HG02852 (cell line): ENCODE measurements at regions not wholly inside any gene's neighbourhood (a gene's known extent, or its start where the extent isn't known, plus 50 kb on each side); places are given as distances from the start of the nearest gene placed in this dataset.
"Not testable (repeated sequence)": the region's sequence is repeated elsewhere in the genome, so short reads cannot be mapped to it uniquely, and the experiment has no call there.

Experiments
- ATAC-seq: cut with Tn5 transposase; IDR thresholded peaks from one replicate; pipeline ENCODE4 v1.9.1; 2021; ENCODE audit warnings: mild to moderate bottlenecking, moderate library complexity; ENCODE audit not compliant: unreplicated experiment

DNA sequence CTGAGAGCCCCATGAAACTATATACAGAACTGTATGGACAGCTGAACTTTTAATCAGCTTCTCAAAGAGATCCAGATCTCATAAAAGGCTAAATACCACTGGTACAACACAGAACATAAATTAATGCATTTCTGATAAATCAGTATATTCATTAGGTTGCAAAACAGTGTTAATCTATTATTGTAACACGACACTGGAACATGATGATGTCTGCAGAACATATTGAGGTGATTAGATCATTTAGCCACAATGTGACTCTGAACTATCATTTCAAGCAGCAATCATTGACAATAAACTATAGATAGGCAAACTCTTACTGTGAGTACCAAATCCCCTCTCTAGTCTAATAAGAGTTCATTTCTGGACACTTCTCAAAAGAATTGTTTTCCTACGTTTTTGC, 50.3 kb downstream of the GASK1B start:
- ATAC-seq: no peak

DNA sequence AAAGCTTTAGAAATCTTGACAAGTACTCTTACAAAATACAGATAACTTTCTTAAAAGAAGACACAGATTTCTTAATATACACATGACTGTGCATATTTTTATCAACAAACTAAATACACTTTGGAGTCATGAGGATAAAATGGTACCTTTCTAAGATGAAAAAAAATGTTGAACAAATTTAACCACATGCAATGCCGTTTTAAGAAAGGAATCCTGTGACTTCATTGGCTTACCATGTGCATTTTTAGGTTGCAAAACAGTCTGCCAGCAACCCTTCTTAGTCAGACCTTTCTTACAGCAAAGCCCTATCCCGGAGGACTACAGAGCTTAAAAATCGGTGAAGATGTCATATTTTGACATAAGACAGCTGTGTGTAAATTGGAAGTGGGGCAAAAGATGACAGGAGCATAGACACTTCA, 51.7 kb downstream of the GASK1B start:
- ATAC-seq: no peak

DNA sequence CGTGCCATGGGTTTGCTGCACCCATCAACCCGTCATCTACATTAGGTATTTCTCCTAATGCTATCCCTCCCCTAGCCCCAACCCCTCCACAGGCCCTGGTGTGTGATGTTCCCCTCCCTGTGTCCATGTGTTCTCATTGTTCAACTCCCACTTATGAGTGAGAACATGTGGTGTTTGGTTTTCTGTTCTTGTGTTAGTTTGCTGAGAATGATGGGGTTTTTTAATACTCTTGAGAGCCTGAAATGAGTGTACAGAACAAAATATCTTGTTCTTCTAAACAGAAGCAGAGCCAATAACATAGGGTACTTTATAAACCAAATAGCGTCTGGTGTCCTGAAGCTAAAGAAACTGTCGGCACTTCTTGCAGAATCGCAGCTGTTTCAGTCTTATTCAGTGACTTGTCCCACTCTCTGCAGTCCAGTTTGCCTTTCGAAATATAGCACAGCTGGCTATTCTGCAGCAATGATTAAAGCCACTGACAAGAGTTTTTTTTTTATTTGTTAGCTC, 52.1 kb downstream of the GASK1B start:
- ATAC-seq: not testable (repeated sequence)

DNA sequence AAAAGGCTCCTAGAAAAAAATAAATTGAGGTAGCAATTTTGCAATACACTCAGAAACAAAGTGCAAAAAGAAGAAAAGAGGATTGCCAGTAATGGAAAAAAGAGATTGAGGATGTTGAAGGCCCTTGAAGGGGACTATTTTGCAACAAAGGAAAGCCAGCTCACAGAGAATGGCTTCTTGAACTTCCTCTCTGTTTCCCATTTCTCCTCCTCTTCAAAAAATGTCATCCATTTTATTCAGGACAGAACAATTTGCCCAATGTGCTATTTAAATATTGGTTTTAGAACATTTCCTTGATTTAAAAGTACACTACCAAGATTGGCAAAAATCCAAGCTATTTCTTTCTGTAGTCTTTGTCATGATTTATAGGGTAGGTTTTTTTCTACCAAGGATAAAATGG, 60.2 kb downstream of the GASK1B start:
- no peak for ATAC-seq

DNA sequence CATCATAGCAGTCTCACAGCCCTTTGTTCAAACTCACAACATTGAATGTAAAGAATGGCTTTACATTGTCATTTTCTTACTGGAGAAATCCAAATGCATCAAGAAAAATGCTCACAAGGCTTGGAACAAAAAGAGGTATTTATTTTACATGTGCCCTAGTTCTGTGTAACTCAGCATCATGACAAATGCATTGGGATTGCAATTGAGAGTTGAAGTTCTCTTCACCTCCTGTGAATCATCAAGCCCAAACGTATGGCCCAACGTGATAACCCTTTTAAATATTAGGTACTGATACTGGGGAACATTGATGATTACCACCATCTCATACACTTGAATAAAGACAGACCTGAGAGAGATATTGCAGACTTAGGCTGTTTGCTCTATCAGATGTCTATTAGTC, 61.6 kb downstream of the GASK1B start:
- no peak for ATAC-seq

DNA sequence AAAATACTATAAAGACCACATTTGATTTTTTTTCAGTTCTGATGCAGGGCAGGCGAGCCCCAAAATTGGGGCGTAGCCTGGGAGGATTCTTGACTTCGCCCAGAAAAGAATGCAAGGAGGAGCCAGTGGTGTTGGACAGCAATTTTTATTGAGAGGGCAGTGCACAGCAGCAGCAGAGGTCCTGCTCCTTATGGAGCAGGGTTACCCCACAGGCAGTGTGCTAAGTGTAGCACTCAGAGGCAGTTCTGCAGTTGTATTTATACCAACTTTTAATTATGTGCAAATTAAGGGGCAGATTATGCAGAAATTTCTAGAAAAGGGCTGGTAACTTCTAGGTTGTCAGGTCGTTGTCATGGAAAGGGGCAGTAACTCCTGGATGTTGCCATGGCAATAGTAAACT, 69.9 kb downstream of the GASK1B start:
- no peak for ATAC-seq

DNA sequence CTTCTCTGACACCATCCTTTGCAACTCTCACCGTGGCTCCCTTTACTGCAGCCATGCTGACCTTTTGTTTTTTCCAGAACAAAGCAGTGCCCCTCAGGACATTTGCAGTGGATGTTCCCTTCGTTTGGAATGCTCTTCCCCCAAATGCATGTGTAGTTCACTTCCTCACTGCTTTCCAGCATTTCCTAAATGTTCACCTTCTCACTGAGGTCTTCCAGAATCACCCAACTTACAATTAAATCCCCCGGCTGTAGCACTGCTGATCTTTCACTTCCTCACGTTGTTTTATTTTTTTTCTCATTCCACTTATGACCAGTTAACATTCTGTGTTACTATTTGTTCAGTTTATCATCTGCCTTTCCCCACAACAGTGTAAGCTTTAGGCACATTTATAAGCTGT, 73.1 kb downstream of the GASK1B start:
- ATAC-seq: no peak

DNA sequence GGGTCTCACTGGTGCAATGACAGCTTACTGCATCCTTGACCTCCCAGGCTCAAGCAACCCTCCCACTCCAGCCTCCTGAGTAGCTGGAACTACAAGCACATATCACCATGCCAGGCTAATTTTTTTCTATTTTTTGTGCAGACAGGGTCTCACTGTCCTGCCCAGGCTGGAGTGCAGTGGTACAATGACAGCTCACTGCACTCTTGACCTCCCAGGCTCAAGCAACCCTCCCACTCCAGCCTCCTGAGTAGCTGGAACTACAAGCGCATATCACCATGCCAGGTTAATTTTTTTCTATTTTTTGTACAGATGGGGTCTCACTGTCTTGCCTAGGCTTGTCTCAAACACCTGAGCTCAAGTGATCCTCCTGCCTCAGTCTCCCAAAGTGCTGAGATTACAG, 74.0 kb downstream of the GASK1B start:
- ATAC-seq: no peak

DNA sequence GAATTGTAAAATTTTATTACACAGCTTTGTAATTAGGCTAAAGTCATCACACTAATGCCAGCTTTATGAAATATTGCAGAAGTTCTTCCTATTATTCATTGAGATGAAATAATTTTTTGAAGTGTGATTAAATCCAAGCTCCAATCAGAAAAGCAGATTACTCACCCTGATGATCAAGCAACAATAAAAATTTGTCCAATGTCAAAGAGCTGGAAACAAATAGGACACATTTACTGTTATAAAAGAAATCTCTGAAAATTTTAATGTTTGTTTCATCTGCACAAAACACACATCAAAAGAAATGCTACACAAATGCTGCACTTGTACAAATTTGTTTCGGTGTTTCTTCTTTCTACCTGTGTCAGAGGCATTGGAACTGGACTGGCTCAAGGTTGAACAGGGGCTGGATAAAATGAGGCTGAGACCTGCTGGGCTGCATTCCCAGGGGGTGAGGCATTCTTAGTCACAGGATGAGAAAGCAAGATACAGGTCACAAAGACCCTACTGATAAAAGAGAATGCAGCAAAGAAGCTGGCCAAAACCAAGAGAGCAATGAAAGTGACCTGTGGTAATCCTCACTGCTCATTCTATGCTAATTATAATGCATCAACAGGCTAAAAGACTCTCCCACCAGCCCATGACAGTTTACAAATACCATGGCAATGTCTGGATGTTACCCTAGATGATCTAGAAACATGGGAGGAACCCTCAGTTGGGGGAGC, 78.3 kb downstream of the GASK1B start:
- ATAC-seq: no peak

DNA sequence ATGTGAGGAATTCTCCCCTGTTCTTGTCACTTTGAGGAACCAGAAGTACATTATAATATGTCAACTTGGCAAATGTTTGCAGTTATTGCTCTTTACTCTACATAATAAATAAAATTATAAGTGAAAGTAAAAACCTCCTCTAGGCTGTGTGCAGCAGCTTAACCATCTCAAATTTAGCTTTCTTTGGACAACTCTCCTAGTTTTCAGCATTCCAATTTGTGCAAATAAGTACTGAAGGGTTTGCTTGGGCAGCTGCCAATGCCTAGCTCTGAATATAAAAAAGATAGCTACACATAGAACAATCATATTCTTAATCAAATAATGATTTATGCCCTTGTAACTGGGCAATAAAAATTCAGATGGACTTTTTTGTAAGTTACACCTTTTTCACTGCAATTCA, 82.5 kb downstream of the GASK1B start:
- ATAC-seq: no peak

DNA sequence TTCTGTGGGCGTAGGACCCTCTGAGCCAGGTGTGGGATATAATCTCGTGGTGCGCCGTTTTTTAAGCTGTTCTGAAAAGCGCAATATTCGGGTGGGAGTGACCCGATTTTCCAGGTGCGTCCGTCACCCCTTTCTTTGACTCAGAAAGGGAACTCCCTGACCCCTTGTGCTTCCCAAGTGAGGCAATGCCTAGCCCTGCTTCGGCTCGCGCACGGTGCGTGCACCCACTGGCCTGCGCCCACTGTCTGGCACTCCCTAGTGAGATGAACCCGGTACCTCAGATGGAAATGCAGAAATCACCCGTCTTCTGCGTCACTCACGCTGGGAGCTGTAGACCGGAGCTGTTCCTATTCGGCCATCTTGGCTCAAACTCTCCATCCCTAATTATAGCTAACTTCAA, 82.9 kb downstream of the GASK1B start:
- not testable (repeated sequence) for ATAC-seq

DNA sequence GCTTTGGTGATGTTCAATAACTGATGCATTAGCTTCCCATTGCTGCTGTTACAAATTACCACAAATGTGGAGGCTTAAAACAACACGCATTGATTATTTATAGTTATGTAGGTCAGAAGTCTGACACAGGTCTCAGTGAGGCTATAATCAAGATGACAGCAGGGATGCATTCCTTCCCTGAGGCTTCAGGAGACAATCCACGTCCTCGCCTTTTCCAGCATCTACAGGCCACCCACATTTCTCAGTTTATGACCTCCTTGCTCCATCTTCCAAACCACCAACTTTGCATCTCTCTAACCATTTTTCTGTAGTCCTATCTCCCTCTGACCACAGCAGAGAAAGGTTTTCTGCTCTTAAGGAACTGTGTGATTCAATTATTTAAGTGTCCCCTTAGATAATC, 92.5 kb downstream of the GASK1B start:
- ATAC-seq: no peak

DNA sequence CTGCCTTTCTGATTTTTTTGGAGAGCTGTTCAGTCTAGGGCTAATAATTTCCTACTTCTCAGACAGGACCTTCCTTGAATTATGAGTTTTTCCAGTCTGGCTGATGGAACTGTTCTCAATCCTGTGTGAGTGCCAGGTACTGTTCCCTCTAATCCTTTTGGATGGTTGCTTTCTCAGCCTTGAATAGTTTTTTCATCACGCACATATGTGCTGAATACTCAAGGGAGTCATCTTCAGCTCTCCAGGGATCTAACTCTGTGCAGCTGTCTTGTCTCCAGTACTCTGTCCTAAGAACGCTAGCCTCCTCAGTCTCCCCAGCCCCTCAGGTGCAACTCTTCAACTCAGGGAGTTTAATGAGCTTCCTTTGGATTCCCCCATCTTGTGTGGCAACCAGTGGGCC, 93.2 kb downstream of the GASK1B start:
- no peak for ATAC-seq

DNA sequence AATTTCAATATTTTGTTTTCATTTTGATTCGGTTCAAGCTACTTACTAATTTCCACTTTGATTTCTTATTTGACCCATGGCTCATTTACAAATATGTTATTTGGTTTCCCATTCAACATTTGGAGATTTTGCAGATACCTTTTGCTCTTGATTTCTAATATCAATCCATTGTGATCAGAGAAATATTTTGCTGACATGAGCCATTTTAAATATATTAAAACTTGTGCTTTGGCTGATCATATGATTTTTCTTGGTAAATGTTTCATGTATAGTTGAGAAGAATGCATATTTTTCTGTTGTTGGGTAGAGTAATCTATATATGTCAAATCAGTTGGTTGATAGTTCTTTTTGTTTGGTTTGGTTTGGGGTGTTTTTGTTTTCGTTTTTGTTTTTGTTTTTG, 95.0 kb downstream of the GASK1B start:
- ATAC-seq: no peak

DNA sequence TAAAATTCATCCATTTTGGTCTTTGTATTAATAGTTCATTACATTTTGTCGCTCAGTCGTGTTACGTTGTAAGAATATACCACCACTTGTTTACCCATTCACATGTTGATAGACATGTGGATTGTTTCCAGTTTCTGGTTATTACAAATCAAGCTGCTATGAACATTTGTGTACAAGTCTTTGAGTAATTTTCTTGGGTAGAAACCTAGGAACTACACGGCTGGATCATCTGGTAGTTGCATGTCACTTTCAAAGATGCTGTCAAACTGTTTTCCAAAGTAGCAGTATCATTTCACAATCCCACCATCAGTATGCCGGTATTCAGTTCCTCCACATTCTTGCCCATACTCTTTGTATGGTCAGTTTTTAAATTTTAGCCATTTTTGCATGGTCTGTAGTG, 98.0 kb downstream of the GASK1B start:
- no peak for ATAC-seq

DNA sequence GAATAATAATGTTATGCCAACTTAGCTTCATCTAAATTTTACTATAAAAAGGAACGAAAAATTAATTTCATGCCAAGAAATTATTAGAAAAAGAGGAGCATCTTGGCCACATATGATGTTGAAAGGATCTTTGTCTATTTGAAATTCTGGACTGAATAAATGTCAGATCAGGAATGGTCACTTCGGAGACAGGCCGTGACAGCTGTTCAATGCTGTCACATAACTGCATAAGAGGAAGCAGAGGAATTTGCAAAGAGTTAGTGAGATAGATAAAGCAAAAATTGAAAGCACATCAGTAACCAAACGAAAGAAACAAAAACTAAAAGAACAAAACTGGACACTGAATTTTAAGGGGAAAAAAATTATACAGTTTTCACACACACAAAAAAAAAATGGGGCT, 100.9 kb downstream of the GASK1B start:
- ATAC-seq: no peak

DNA sequence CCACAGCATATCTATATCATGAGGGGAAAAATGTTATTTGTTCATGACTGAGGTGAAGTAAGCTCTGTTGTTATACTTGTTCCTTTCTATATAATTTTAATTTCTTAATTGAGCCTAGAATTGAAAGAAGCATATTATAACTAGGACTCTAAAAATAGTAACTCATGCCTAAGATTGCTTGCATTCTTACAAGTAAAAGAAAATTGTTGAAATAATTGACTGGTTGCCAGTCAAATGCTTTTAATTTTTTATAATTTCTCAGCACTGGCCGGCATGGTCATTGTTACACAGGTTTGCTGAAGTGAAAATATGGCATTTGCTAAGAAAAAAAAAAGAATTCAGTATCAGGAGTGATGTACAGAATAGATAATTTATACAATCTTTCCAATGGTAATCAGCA, 104.8 kb downstream of the GASK1B start:
- no peak for ATAC-seq

DNA sequence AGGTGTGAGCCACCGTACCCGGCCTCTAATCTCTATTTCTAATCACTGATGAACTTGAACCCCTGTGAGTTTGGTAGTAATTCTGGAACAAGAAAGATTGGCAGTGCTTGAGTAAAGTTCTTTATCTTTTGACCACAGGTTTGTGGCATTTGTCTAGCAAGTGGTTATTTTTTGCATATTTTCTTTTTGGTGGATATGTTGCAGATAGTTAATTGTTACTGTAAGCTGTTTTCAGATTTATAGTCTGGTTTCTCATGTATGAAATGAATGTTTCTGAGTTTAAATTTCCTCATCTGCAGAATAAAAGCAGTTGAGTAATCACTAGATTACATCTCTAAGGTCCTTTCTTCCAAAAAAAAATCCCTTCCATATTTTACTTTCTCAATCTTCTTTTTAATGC, 105.2 kb downstream of the GASK1B start:
- no peak for ATAC-seq

DNA sequence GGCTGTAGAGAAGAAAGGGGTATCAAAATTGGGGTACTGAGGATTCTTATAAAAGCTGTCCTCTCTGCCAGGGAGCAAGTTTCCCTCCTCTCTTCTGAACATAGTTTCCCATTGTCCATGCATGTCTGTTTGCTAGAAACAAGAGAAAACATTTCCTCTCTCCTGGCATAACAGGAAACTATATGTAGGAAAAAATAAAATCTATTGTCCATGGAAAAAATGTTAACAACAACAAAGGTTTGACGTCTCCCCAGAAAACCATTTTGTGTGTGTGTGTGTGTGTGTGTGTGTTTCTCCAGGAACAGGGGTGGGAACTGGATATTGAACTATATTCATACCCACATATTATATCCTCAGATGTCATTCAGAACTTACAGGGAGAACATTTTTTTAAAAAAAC, 107.2 kb downstream of the GASK1B start:
- no peak for ATAC-seq

DNA sequence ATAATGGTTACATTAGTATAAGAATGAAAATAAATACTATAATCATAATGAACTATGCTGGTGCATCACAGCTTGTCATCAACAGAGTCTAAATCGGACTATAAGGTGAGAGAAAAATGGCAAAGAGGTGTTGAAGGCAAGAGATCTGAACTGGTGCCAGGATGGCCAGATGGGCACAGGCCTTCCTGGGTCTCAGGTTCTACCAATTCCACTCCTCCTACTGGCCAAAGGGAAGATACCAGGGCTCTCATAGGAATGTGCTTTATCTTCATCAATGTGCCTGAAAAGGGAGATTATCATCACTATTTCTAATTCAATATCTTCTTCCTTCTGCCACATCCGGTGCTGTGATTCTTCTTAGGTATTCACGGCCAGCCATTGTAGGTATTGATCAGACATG, 107.6 kb downstream of the GASK1B start:
- no peak for ATAC-seq

DNA sequence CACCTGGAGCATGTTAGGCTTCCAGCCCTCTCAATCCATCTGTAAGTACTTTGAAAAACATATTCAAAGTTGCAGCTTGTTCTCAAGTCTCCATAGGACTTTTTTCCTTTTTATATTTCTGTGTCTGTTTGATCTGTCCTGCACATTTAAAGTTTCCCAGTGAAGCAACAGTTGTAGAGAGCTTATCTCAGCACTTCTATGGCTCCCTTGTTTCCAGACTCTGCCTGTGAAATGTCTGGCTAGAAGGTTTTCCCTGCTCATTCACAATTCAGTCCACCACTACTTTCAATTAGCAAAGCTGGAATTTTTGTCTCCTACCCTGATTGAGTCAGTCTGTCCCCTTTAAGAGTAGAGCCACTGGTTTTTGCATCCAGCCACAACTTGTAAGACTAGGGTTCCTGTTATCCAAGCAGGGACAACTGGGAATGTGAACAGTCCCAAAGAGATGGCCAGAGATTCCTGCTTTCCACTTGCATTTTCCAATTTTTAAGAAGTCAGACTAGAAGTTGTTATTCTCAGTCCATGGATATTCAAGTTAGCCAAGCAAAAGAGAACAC, 116.1 kb downstream of the GASK1B start:
- no peak for ATAC-seq

DNA sequence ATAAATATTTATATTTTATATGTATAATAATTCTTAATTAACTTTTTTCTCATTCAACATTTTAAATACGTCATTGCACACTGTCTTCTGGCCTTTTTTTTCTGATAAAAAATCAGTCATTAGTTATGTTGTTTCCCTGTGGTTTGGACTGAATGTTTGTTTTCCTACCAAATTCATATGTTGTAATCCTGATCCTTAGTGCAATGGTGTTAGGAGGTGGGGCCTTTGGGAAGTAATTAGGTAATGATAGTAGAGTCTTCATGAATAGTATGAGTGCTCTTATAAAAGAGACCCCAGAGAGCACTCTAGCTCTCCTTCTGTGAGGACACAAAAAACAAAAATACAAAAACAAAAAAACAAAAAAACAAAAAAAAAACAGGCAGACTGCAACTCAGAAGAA, 117.2 kb downstream of the GASK1B start:
- ATAC-seq: no peak

DNA sequence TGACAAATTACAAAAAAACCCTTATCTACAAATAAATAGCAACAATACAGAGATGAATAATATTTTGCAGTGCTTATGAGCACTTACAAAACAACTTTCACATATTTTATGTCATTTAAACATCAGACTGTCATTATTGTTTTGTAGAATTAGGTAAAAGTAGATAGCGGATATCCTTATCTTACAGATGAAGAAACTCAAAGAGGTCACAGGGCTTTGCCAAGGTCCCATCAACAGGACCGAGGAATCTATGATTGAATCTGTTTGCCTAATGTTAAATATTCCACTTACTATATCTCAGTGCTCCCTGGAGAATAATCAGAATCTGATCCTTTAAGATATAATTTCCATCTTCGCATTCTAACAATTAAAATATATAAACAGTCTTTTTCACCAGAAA, 119.0 kb downstream of the GASK1B start:
- ATAC-seq: no peak
